ENCODE measurements at regions not wholly inside any gene's neighbourhood (a gene's known extent, or its start where the extent isn't known, plus 50 kb on each side); places are given as distances from the start of the nearest gene placed in this dataset.
A peak's percentile ranks its signal among the peaks of the same experiment; 100 is the strongest.

DNA sequence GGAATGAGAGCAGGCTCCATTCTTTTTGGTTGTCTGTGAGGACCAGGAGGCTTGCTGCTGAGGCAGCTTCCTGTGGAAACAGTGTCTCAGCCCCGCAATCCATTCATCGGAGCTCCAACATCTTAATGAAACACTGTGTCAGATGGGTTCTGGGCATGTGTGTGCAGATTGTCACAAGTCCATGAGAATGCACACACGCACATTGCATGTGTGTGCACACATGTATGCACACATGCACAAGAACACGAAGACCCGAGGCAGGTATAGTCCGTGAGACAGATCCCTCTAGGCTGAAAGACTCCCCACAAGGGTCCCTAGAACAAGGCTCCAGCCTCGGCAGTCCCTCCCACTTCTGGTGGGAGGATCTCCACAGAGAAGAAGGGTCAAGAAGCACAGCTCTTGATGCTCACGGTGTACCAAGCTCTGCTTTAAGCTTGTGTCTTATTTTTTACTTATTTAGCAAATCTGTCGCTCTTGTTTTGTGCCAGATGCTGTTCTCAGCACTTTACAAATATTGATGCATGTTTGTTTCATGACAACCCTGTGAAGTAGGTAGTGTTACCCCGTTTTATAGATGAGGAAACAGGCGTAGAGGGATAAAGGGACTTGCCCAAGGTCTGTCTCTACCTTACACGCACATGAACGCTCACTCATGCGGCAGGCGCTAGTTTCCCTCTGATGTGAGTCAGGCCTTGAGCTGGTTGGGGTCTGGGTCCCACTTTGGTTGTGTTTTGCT lies 213.1 kb downstream of the SEC14L1 start:
- H3K4me1 ChIP-seq = peaks cover 0 to 5% of the 10 kb centered on the region in 2 donors
- H3K4me3 ChIP-seq = no peak overlapping the region
- no peak for TF ChIP-seq POLR2AphosphoS5 (IDR thresholded peaks at IDR 0.05)
- no peak for TF ChIP-seq POLR2A (IDR thresholded peaks at IDR 0.05)
- TF ChIP-seq CTCF (IDR thresholded peaks at IDR 0.05) = no peak
- DNase-seq (ENCODE audit: low spot score in 2 of 2) = no peak
- intact Hi-C loops (cut with DNase I; ENCODE audit: low total_unique reads) = loop anchor here (1.0 kb wide), 1 partner anchor 34 kb away; no protein-coding TSS in a partner anchor
- H3K27ac ChIP-seq = peak overlapping the region; percentile 52 to 85
- H3K27me3 ChIP-seq = no peaks in the 10 kb centered on the region
- no peaks in the 10 kb centered on the region for H3K9me3 ChIP-seq
- H3K36me3 ChIP-seq = no peaks in the 10 kb centered on the region

GRCh38 chr17:77354420-77354669 lies 213.6 kb downstream of the SEC14L1 start:
- Histone ChIP-seq H3K4me1 (peaks cover 0 to 5% of the 10 kb centered on the region in 2 donors), H3K27ac (peak overlapping the region; percentile 52 to 85), H3K9me3 (no peaks in the 10 kb centered on the region), H3K36me3 (no peaks in the 10 kb centered on the region), H3K4me3 (no peak overlapping the region), H3K27me3 (no peaks in the 10 kb centered on the region)
- intact Hi-C loops (cut with DNase I; ENCODE audit: low total_unique reads) = no loop called here
- no peak for DNase-seq (ENCODE audit: low spot score in 2 of 2)
- no peak for TF ChIP-seq CTCF (IDR thresholded peaks at IDR 0.05)
- no peak for TF ChIP-seq POLR2AphosphoS5 (IDR thresholded peaks at IDR 0.05)
- no peak for TF ChIP-seq POLR2A (IDR thresholded peaks at IDR 0.05)

GRCh38 chr17:77354670-77355455 lies 214.1 kb downstream of the SEC14L1 start:
- no peak for DNase-seq (ENCODE audit: low spot score in 2 of 2)
- H3K27ac ChIP-seq = peak overlapping the region; percentile 52 to 85
- H3K4me3 ChIP-seq = no peak overlapping the region
- peaks cover 0 to 5% of the 10 kb centered on the region in 2 donors for H3K4me1 ChIP-seq
- H3K36me3 ChIP-seq = no peaks in the 10 kb centered on the region
- intact Hi-C loops (cut with DNase I; ENCODE audit: low total_unique reads) = no loop called here
- H3K27me3 ChIP-seq = no peaks in the 10 kb centered on the region
- TF ChIP-seq POLR2AphosphoS5 (IDR thresholded peaks at IDR 0.05) (peak in 1 of 3 donors; percentile 61), CTCF (IDR thresholded peaks at IDR 0.05) (no peak)
- no peaks in the 10 kb centered on the region for H3K9me3 ChIP-seq

- no peak for DNase-seq (ENCODE audit: low spot score in 2 of 2)
- intact Hi-C loops (cut with DNase I; ENCODE audit: low total_unique reads) = no loop called here
- no peaks in the 10 kb centered on the region for H3K36me3 ChIP-seq
- H3K4me3 ChIP-seq = no peak overlapping the region
- H3K27ac ChIP-seq = peak overlapping the region; percentile 82 to 85
- TF ChIP-seq CTCF (IDR thresholded peaks at IDR 0.05) (no peak), POLR2A (IDR thresholded peaks at IDR 0.05) (no peak), POLR2AphosphoS5 (IDR thresholded peaks at IDR 0.05) (no peak)
- no peaks in the 10 kb centered on the region for H3K4me1 ChIP-seq
- H3K9me3 ChIP-seq = no peaks in the 10 kb centered on the region
- H3K27me3 ChIP-seq = no peaks in the 10 kb centered on the region
These were observed 215.4 kb downstream of the SEC14L1 start for GRCh38 chr17:77356109-77356689.

GRCh38 chr17:77356690-77357201 lies 216.0 kb downstream of the SEC14L1 start:
- Histone ChIP-seq H3K36me3 (no peaks in the 10 kb centered on the region), H3K9me3 (no peaks in the 10 kb centered on the region), H3K27ac (peak overlapping the region; percentile 82 to 85), H3K4me1 (no peaks in the 10 kb centered on the region), H3K4me3 (no peak overlapping the region), H3K27me3 (no peaks in the 10 kb centered on the region)
- peak in 1 of 2 donors; percentile 49 for DNase-seq (ENCODE audit: low spot score in 2 of 2)
- intact Hi-C loops (cut with DNase I; ENCODE audit: low total_unique reads) = no loop called here
- TF ChIP-seq CTCF (IDR thresholded peaks at IDR 0.05) (no peak), POLR2A (IDR thresholded peaks at IDR 0.05) (no peak), POLR2AphosphoS5 (IDR thresholded peaks at IDR 0.05) (no peak)

Measured in breast epithelium (tissue), 4 donors.